Sigmoid colon (tissue), 6 donors: ENCODE measurements at regions not wholly inside any gene's neighbourhood (a gene's known extent, or its start where the extent isn't known, plus 50 kb on each side); places are given as distances from the start of the nearest gene placed in this dataset.

Experiments
- DNase-seq: peaks from one replicate; pipeline ENCODE4 v3.0.0-alpha.2; 2019
- H3K27ac ChIP-seq, 4 donors: fragments of 200-600 bp; sonication (generic); one replicate each; pipeline ENCODE4 v1.5.1; 2016 to 2019; ENCODE audit warnings: mild to moderate bottlenecking in 1 of 4
- H3K27me3 ChIP-seq, 3 donors: fragments of 200-600 bp; sonication (generic); one replicate each; pipeline ENCODE4 v1.5.1; 2019; ENCODE audit warnings: mild to moderate bottlenecking in 1 of 3
- H3K36me3 ChIP-seq, 4 donors: fragments of 200-600 bp; sonication (generic); one replicate each; pipeline ENCODE4 v1.5.1; 2016 to 2019
- H3K4me1 ChIP-seq, 4 donors: fragments of 200-600 bp; sonication (generic); one replicate each; pipeline ENCODE4 v1.5.1; 2017 to 2019
- H3K4me3 ChIP-seq, 4 donors: fragments of 200-600 bp; sonication (generic); one replicate each; pipeline ENCODE4 v1.5.1; 2017 to 2019; ENCODE audit warnings: mild to moderate bottlenecking in 2 of 4, moderate library complexity in 1 of 4
- H3K9me3 ChIP-seq, 4 donors: fragments of 200-600 bp in 3 of 4; sonication (generic) in 3 of 4; one replicate each; pipeline versions ENCODE4 v1.5.1 to v1.6.1; 2013 to 2019
- EP300 ChIP-seq, 4 donors: sonication (generic); formaldehyde crosslinking; IDR thresholded peaks; one replicate each; pipeline ENCODE4 v1.6.1; 2017; ENCODE audit warnings: antibody characterized with exemption in 4 of 4
- POLR2A ChIP-seq, 2 donors: fragments of 450-650 bp; IDR thresholded peaks; one replicate each; pipeline ENCODE4 v1.6.1; 2016; ENCODE audit warnings: antibody characterized with exemption in 2 of 2, mild to moderate bottlenecking in 2 of 2, moderate library complexity in 2 of 2
- POLR2AphosphoS5 ChIP-seq, 4 donors: sonication (generic); formaldehyde crosslinking; IDR thresholded peaks; one replicate each; pipeline ENCODE4 v1.6.1; 2017; ENCODE audit warnings: antibody characterized with exemption in 4 of 4
- WGBS, 2 donors: extraction: QIAGEN DNeasy Blood & Tissue Kit; methylation state at CpG; one replicate each; pipeline ENCODE4 v1.1.7; 2013; 5-methylcytosine and 5-hydroxymethylcytosine counted together
- intact Hi-C: fragments of 100-400 bp; cut with DNase I; formaldehyde crosslinking; loops from one replicate; pipeline ENCODE4 v1.15.1; 2023
- TF ChIP-seq, protein P1 (sequence below), 4 experiments: fragments of 450-650 bp in 3 of 4; fragments of 200-600 bp in 1 of 4; IDR thresholded peaks; one replicate each; pipeline ENCODE4 v1.5.1; 2016 to 2019; ENCODE audit warnings: antibody characterized with exemption in 4 of 4, mild to moderate bottlenecking in 3 of 4, moderate library complexity in 2 of 4
- donor health status: healthy with polysubstance abuse.
- donor health status: healthy.

DNA sequence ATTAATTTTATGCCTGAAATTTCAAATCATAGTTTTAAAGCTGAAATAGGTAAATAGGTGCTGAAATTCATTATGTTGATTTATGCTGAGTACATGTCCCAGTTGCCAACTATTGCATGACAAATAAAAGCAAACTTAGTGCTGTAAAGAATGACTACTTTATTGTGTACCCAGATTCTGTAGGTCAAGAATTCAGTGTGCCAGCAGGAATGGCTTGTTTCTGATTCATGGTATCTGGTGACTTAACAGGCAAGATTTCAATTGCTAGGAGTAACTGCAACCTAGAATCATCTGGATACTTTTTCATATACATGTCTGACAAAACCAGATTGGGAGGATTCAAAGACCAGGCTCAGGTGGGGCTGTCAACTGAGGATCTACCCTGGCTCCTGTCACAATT, 678.4 kb upstream of the ADAMTS5 start:
- intact Hi-C loops: no loop called here
- Histone ChIP-seq H3K27ac (no peak overlapping the region), H3K27me3 (no peaks in the 10 kb centered on the region), H3K9me3 (no peaks in the 10 kb centered on the region), H3K36me3 (no peaks in the 10 kb centered on the region), H3K4me1 (peaks cover 0 to 3% (median 0%) of the 10 kb centered on the region in 4 donors), H3K4me3 (no peak overlapping the region)
- DNase-seq: no peak
- TF ChIP-seq EP300 (IDR thresholded peaks at IDR 0.05): no peak
- no peak for TF ChIP-seq POLR2AphosphoS5 (IDR thresholded peaks at IDR 0.05)
- TF ChIP-seq, protein P1, sequence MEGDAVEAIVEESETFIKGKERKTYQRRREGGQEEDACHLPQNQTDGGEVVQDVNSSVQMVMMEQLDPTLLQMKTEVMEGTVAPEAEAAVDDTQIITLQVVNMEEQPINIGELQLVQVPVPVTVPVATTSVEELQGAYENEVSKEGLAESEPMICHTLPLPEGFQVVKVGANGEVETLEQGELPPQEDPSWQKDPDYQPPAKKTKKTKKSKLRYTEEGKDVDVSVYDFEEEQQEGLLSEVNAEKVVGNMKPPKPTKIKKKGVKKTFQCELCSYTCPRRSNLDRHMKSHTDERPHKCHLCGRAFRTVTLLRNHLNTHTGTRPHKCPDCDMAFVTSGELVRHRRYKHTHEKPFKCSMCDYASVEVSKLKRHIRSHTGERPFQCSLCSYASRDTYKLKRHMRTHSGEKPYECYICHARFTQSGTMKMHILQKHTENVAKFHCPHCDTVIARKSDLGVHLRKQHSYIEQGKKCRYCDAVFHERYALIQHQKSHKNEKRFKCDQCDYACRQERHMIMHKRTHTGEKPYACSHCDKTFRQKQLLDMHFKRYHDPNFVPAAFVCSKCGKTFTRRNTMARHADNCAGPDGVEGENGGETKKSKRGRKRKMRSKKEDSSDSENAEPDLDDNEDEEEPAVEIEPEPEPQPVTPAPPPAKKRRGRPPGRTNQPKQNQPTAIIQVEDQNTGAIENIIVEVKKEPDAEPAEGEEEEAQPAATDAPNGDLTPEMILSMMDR (IDR thresholded peaks at IDR 0.05): no peak
- no peak for TF ChIP-seq POLR2A (IDR thresholded peaks at IDR 0.05)

DNA sequence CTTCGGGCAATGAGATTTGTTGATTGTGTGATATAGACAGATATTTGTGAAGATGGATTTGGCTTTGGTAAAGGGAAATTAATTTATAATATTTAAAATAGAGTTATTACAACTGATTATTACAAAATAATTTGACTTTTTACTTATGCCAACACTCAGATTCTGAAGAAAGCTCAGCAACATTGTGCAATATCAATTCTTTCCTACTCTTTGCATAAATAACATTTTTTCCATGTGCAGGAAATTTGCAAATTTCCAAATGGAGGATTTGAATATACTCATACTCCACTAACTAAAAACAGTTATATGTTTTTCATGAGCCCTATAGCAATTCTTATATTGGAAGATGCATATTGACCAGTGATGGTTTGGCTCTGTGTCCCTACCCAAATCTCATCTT, 676.4 kb upstream of the ADAMTS5 start:
- no peaks in the 10 kb centered on the region for H3K9me3 ChIP-seq
- TF ChIP-seq POLR2AphosphoS5 (IDR thresholded peaks at IDR 0.05): no peak
- TF ChIP-seq, protein P1 (IDR thresholded peaks at IDR 0.05): no peak
- no peak for TF ChIP-seq POLR2A (IDR thresholded peaks at IDR 0.05)
- no peak for TF ChIP-seq EP300 (IDR thresholded peaks at IDR 0.05)
- no peak overlapping the region for H3K4me3 ChIP-seq
- H3K36me3 ChIP-seq: no peaks in the 10 kb centered on the region
- H3K27me3 ChIP-seq: no peaks in the 10 kb centered on the region
- no peak overlapping the region for H3K27ac ChIP-seq
- H3K4me1 ChIP-seq: peaks cover 0 to 3% (median 0%) of the 10 kb centered on the region in 4 donors
- intact Hi-C loops: no loop called here
- DNase-seq: no peak
- 93 to 100% methylated on average over 1 of the region's 1 CpG for WGBS, 2 donors

DNA sequence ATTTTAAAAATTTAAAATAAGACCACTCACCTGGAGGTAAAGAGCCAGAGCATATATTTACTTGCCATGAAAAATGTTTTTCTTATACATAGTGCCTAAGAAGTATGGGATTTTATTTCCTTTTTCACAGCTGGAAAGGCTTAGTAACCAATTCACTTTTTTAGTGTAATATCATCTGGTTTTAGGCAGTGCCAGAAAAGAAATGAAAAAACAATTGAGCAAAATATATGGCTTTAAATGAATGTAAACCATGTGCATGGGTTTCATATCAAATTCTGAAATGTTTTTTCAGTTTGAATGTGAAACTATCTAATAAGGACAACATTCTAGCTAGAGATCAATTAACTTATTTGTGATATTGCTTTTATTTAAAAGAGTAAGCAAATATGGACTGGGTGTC, 672.4 kb upstream of the ADAMTS5 start:
- intact Hi-C loops: no loop called here
- no peak overlapping the region for H3K27ac ChIP-seq
- H3K27me3 ChIP-seq: no peaks in the 10 kb centered on the region
- no peak overlapping the region for H3K4me3 ChIP-seq
- TF ChIP-seq POLR2AphosphoS5 (IDR thresholded peaks at IDR 0.05) (no peak), POLR2A (IDR thresholded peaks at IDR 0.05) (no peak), EP300 (IDR thresholded peaks at IDR 0.05) (no peak)
- TF ChIP-seq, protein P1 (IDR thresholded peaks at IDR 0.05): no peak
- no peak for DNase-seq
- H3K36me3 ChIP-seq: no peaks in the 10 kb centered on the region
- no peaks in the 10 kb centered on the region for H3K9me3 ChIP-seq
- H3K4me1 ChIP-seq: no peaks in the 10 kb centered on the region

DNA sequence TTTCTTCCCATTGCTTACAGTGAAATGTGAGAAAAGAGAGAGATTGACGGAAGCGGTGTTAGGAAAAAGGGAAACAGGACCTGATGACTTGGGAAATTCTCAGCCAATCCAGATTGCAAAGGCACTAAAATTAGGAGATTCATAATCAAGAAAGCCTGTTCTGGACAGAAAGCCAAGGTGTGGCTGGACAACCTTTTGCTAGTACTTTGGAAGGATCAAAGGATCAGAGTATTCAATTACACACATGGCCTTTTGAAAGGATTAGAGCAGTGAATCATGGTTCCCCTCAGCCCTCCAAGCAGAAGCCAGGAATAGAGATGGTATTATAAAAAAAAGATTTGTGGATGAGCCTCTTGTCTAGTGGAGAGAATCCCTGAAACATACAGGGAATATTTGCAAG, 669.8 kb upstream of the ADAMTS5 start:
- no peak for DNase-seq
- no peak overlapping the region for H3K4me3 ChIP-seq
- no peaks in the 10 kb centered on the region for H3K9me3 ChIP-seq
- H3K27ac ChIP-seq: no peak overlapping the region
- intact Hi-C loops: no loop called here
- no peaks in the 10 kb centered on the region for H3K27me3 ChIP-seq
- no peaks in the 10 kb centered on the region for H3K36me3 ChIP-seq
- 43 to 45% methylated on average over 2 of the region's 2 CpGs for WGBS, 2 donors
- H3K4me1 ChIP-seq: peaks cover 0 to 10% (median 6%) of the 10 kb centered on the region in 4 donors
- no peak for TF ChIP-seq POLR2AphosphoS5 (IDR thresholded peaks at IDR 0.05)
- TF ChIP-seq EP300 (IDR thresholded peaks at IDR 0.05): no peak
- TF ChIP-seq, protein P1 (IDR thresholded peaks at IDR 0.05): no peak
- no peak for TF ChIP-seq POLR2A (IDR thresholded peaks at IDR 0.05)

DNA sequence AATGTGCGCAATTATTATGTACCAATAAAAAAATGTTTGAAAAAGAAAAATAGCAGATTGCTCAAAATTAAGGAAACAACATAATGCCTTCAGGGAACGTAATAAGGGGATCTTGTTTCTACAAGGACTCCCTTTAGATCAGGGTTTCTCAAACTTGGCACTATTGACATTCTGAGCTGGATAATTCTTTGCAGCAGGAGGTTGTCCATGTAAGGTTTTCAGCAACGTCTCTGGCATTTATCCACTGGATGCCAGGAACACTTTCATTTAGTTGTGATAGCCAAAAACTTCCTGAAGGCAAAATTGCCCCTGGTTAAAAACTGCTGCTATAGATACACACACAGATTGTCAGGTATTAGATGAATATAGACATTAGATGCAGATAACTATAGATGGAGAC, 666.7 kb upstream of the ADAMTS5 start:
- Histone ChIP-seq H3K9me3 (no peaks in the 10 kb centered on the region), H3K27me3 (no peaks in the 10 kb centered on the region), H3K4me3 (no peak overlapping the region), H3K36me3 (no peaks in the 10 kb centered on the region), H3K27ac (no peak overlapping the region), H3K4me1 (peaks cover 0 to 10% (median 6%) of the 10 kb centered on the region in 4 donors)
- WGBS, 2 donors: 71 to 82% methylated on average over 3 of the region's 3 CpGs
- DNase-seq: no peak
- TF ChIP-seq POLR2AphosphoS5 (IDR thresholded peaks at IDR 0.05): no peak
- no peak for TF ChIP-seq EP300 (IDR thresholded peaks at IDR 0.05)
- TF ChIP-seq, protein P1 (IDR thresholded peaks at IDR 0.05): no peak
- TF ChIP-seq POLR2A (IDR thresholded peaks at IDR 0.05): no peak
- intact Hi-C loops: no loop called here
